ENCODE measurements at regions not wholly inside any gene's neighbourhood (a gene's known extent, or its start where the extent isn't known, plus 50 kb on each side); places are given as distances from the start of the nearest gene placed in this dataset.
"Not testable (repeated sequence)": the region's sequence is repeated elsewhere in the genome, so short reads cannot be mapped to it uniquely, and the experiment has no call there.

- no peak for DNase-seq
Observed at GRCh38 chr4:33453436-33453835, 2733.3 kb downstream of the PCDH7 start.

DNA sequence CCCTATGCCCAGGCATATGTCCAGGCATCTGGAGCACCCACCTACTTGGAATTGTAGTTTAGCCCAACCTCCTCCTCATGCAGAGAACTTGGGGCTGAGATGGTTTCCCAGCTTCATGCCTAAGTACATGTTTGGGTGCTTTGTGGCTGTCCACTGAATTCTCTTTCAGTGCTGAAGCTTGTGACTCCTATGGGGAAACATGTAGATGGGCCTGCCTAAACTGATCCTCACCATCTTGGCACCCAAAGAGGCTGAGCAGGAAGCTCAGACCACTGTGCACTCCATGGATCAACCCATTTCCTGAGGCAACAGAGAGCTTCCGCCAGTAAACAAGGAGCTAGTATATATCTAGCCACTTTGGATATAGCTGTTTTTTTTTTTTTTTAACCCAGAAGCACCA, 2733.7 kb downstream of the PCDH7 start:
- no peak for DNase-seq

DNA sequence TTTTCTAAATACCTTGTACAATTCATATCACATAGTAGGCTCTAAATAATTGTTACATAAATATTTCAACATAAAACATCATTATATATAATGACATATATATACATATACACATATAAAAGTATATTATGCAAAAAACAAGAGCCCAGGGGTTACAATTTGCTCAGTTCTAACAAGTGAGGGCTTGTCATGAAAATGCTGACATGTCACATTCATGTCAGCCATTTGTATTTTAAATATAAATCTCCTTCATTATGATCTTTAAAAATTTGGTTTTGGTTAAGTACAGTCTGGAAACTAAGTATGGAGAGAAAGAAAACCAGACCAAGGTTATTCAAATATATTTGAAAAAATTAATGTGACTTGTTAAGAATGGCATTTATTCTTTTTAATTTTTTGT, 2745.4 kb downstream of the PCDH7 start:
- DNase-seq, result no peak

DNA sequence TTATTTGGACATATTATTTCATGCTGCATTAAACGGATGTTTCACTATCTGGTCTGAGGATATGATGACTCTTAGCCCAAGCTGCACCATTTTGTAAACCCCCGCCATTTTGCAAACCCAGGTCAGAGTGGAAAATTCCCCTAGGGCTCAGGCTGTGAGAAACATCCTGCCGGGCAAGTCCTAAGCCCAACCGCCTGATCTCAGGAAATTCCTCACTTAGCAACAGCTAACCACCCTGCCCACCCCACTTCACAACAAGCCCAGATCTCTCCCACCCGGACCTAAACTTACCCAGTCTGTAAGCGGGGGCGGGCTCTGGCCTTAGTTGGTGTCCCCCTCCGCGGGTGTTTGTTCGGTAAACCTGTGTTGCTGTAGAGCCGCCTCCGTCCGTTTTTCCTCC, 2747.1 kb downstream of the PCDH7 start:
- no peak for DNase-seq

- no peak for DNase-seq
Observed at GRCh38 chr4:33470805-33471204, 2750.6 kb downstream of the PCDH7 start.

GRCh38 chr4:33477715-33478114, 2757.5 kb downstream of the PCDH7 start:
- DNase-seq, result no peak

DNA sequence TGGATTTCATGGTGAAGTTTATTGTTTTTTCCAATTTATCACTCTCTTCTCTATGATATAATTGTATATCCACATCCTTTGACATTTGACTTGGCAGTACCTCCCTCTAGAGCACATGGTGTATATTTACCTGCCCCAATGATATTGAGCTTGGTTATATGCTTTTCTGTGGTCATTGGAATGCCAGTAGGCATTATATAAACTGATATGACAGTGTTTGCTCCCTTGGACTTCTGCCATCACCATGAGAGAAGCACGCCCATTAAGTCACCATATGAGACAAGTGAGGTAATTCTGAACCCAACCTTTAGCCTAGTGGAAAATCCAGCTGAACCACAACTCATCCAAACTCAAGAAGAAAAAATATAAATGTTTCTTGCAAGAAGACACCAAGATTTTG, 2761.5 kb downstream of the ARAP2 start:
- DNase-seq, result no peak

- DNase-seq, result no peak
Observed at GRCh38 chr4:33485111-33485510, 2759.2 kb downstream of the ARAP2 start.

DNA sequence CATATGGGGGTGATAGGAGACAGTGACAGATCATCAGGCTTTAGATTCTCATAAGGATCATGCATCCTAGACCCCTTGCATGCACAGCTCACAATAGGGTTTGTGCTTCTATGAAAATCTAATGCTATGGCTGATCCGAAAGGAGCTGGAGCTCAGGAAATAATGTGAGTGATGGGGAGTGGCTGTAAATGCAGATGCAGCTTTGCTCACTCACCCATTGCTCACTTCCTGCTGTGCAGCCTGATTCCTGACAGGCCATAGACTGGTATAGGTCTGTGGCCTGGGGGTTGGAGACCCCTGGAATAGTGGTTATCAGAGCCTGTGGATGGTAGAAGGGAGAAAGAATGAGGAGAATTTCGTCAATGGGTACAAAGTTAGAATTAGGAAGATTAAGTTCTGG, 2751.1 kb downstream of the ARAP2 start:
- no peak for DNase-seq

DNA sequence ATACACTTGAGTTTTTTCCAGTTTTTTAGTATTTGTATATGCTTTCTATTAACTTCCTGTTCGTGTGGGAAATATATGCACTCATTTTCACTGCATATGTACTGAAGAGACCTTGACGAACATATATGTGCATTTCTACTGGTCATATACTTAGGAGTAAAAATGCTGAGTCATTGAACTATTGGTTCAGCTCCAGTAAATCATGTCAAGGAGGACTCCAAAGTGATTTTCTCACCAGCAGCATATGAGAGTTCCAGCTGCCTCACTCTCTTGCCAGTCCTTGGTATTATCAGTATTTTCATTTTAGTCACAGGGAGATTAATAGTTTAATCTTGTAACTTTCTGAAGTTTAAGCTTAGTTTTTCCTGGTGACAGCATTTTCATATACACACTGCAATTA, 2750.2 kb downstream of the ARAP2 start:
- DNase-seq, result no peak

- not testable (repeated sequence) for DNase-seq
Observed at GRCh38 chr4:33501587-33501986, 2742.7 kb downstream of the ARAP2 start.

- no peak for DNase-seq
Observed at GRCh38 chr4:33512397-33512796, 2731.9 kb downstream of the ARAP2 start.

DNA sequence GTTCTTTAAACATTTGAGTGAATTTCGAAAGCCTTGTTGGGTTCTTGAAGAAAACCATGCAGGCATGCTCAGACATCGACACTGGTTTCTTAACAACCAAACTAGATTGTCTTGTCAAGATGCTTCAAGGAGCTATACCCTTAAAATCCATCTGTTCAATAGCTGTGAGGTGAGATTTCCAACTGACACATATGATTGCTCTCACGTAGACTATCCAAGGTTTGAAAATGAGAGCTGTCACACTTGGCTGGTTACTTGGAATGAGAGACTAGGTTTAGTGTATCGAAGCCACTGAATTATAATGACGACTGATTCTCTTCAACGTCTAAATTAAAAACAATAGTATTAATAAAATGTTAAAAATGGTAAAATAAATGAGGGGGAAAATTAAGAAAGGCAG, 2725.5 kb downstream of the ARAP2 start:
- DNase-seq, result no peak

GRCh38 chr4:33532821-33533220, 2711.5 kb downstream of the ARAP2 start:
- DNase-seq, result no peak

DNA sequence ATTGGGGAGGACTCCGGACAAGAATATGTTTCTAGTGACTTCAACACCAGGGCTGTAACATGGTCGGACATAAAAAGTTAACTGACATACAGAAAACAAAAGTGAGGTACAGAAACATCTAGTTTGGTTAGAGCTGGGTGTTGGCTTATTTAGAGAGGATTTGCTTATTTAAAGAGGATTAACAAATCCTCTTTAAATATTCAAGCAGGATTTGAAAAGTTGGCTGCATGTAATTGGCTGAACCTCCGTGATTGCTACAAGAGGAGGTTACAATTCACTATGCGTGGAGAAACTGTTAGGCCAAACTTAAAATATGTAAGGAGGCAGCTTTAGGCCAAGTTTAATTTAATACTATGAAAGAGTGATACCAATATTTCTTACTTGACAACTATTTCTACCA, 2707.4 kb downstream of the ARAP2 start:
- DNase-seq, result no peak

DNA sequence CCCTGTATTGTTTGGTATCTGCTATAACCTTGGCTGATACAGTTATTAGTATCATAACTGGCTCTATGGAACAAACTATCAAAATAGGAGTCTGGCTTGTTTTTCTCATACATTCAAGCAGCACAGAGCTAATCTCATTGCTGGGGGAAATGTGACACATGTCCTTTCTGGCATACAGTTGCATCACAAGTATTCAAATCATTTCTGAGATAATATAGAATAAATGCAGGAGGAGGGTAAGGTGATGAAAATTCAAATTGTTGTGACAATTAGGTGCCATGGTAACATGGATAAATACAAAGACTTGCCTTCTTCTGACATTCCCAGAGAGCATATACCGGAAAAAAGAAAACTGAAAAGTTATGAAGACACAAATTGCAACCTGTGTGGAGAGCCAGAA, 2706.8 kb downstream of the ARAP2 start:
- DNase-seq, result no peak

DNA sequence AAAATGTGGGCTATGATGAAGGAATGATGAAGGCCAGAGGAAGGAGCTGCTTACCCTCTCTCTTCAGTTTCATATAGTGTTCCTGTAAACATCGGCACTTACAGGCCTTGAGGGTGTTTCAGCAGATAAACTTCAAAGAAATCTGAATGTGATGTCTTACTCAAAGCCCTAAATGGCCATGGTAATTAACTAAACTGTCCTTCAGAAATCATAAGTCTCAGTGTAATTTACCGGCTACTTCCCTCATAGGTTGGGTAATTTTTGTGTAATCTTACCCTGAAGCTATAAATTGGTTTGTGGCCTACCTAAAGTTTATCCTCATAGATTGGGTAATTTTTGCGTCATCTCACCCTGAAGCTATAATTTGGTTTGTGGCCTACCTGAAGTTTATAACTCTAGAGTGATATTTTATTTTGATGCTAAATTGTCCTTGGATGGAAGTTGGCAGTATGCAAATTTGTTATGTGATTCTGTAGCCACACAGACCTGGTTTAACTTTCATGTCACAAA, 2700.3 kb downstream of the ARAP2 start:
- DNase-seq, result no peak

- DNase-seq, result no peak
Observed at GRCh38 chr4:33551244-33551643, 2693.1 kb downstream of the ARAP2 start.

DNA sequence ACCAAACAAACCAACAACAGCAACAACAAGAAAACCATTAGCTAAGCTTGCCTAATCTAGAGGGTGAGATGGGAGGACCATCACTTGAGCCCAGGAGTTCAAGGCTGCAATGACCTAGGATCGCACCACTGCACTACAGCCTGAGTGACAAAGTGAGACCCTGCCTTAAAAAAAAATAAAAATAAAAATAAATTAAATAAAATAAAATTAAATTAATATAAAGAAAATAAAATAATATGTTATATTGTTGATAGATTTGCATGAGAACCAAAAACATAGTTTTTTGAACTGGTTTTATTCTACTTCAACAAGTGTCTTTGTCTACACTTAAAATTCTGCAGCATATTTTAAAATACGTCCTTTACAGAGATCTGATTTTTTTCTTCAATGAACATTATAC, 2683.1 kb downstream of the ARAP2 start:
- no peak for DNase-seq

- DNase-seq, result no peak
Observed at GRCh38 chr4:33566649-33567048, 2677.7 kb downstream of the ARAP2 start.

- no peak for DNase-seq
Observed at GRCh38 chr4:33577791-33578190, 2666.5 kb downstream of the ARAP2 start.

DNA sequence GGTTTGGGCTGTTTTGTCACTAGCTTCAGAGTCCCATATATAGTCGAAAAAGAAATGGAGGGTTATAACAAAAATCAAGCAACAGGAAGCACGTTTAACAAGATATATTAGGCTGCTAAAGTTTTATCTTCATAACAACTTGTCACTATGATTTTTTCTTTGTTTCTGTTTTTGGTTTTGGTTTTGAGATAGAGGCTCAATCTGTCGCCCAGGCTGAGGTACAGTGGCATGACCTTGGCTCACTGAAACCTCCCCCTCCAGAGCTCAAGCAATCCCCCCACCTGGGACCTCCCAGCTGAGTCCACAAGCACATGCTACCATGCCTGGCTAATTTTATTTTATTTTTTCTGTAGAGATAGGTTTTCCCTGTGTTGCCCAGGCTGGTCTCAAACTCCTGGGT, 2664.4 kb downstream of the ARAP2 start:
- DNase-seq, result no peak

GRCh38 chr4:33592701-33593100, 2651.6 kb downstream of the ARAP2 start:
- no peak for DNase-seq

- DNase-seq, result no peak
Observed at GRCh38 chr4:33606951-33607350, 2637.4 kb downstream of the ARAP2 start.

DNA sequence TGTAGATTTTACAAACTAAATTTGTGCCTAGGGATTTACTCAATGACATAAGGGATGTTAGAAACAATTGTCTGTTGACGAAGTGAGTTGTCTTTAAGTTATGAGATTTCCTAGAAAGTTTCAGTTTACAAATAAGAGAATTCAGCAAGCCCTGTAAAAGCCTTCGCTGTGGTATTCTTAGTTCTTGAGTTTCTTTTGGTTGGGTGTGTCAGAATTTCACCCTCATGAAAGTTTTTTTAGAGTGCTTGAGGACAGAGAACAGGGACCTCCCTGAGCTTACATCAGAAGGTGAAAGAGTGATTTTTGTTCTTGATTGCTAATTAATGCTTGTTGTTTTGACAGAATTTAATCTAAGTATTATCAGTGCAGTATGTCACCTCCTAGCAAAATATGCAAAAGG, 2628.2 kb downstream of the ARAP2 start:
- DNase-seq, result no peak

GRCh38 chr4:33625748-33626147, 2618.6 kb downstream of the ARAP2 start:
- no peak for DNase-seq

Data from NCI-H2171 treated with DMSO at 0.1 percent for 48 hours (cell line).